NCI-H146 treated with DMSO at 0.1 percent for 48 hours (cell line): ENCODE measurements at regions not wholly inside any gene's neighbourhood (a gene's known extent, or its start where the extent isn't known, plus 50 kb on each side); places are given as distances from the start of the nearest gene placed in this dataset.
"Not testable (repeated sequence)": the region's sequence is repeated elsewhere in the genome, so short reads cannot be mapped to it uniquely, and the experiment has no call there.

ENCODE experiments used
- DNase-seq: peaks from one replicate; lab custom pipeline; 2025; ENCODE audit not compliant: unreplicated experiment; lab: John Stamatoyannopoulos, UW

- no peak for DNase-seq
Observed at GRCh38 chr6:168369786-168370185, 50.2 kb upstream of the DACT2 start.

GRCh38 chr6:168370310-168370991 is 50.9 kb upstream of the DACT2 start:
- peak; percentile 51 for DNase-seq

GRCh38 chr6:168371185-168371584 is 51.6 kb upstream of the DACT2 start:
- no peak for DNase-seq

- no peak for DNase-seq
Observed at GRCh38 chr6:168371618-168371980, 52.0 kb upstream of the DACT2 start.

- no peak for DNase-seq
Observed at GRCh38 chr6:168371981-168372711, 52.6 kb upstream of the DACT2 start.

- peak; percentile 100 for DNase-seq
Observed at GRCh38 chr6:168372889-168373288, 53.3 kb upstream of the DACT2 start.

GRCh38 chr6:168373389-168373788 is 53.8 kb upstream of the DACT2 start:
- peak; percentile 89 for DNase-seq

GRCh38 chr6:168374051-168374502 is 54.5 kb upstream of the DACT2 start:
- peak; percentile 23 for DNase-seq

GRCh38 chr6:168374541-168375071 is 55.0 kb upstream of the DACT2 start:
- no peak for DNase-seq

GRCh38 chr6:168376120-168376519 is 56.5 kb upstream of the DACT2 start:
- DNase-seq, result peak; percentile 40

- DNase-seq, result no peak
Observed at GRCh38 chr6:168376811-168377483, 57.4 kb upstream of the DACT2 start.

- DNase-seq, result no peak
Observed at GRCh38 chr6:168377484-168377855, 57.9 kb upstream of the DACT2 start.

- no peak for DNase-seq
Observed at GRCh38 chr6:168377856-168378832, 58.6 kb upstream of the DACT2 start.

- not testable (repeated sequence) for DNase-seq
Observed at GRCh38 chr6:168379579-168379978, 60.0 kb upstream of the DACT2 start.

GRCh38 chr6:168380166-168380955 is 60.6 kb upstream of the SMOC2 start:
- not testable (repeated sequence) for DNase-seq

- no peak for DNase-seq
Observed at GRCh38 chr6:168380956-168381605, 59.9 kb upstream of the SMOC2 start.

GRCh38 chr6:168381726-168382458 is 59.1 kb upstream of the SMOC2 start:
- no peak for DNase-seq

GRCh38 chr6:168383062-168383854 is 57.7 kb upstream of the SMOC2 start:
- DNase-seq, result no peak
